HCT116 (cell line): ENCODE measurements at regions not wholly inside any gene's neighbourhood (a gene's known extent, or its start where the extent isn't known, plus 50 kb on each side); places are given as distances from the start of the nearest gene placed in this dataset.

Experiments used
- ATAC-seq: fragments of 200-7000 bp; cut with Tn5 transposase; 2 replicates; pipeline ENCODE4 v1.9.1; 2020; ENCODE audit warnings: mild to moderate bottlenecking, moderate library complexity
- BruUV-seq: library from RNA; stranded (reverse); fragments of 400-500 nt; replicated peaks from 2 replicates; lab custom pipeline; 2021; lab: Mats Ljungman, UMichigan
- CTCF ChIA-PET: fragments of 300-600 bp; sonication (Branson Sonifier 250); formaldehyde crosslinking; loops from one replicate; lab custom pipeline; 2021; ENCODE audit warnings: antibody characterized with exemption; lab: Charles Lee
- POLR2A ChIA-PET: fragments of 300-600, 350-600 bp; sonication (Branson Sonifier 250); formaldehyde crosslinking; loops from one replicate; lab custom pipeline; 2021; ENCODE audit warnings: antibody characterized with exemption; lab: Charles Lee
- RAD21 ChIA-PET, 2 experiments: fragments of 300-600 bp; sonication (Branson Sonifier 250); formaldehyde crosslinking; loops; one replicate each; lab custom pipeline; 2023; ENCODE audit warnings: low total read pairs in 2 of 2; ENCODE audit not compliant: uncharacterized antibody in 2 of 2, unreplicated experiment in 2 of 2, low non-redundant PET in 1 of 2; lab: Charles Lee
- DNase-seq: peaks from one replicate; pipeline ENCODE4 v3.0.0-alpha.2; 2010; ENCODE audit warnings: low read depth, low spot score
- H2AFZ ChIP-seq: fragments of 200-600 bp; shearing (Covaris generic), sonication (generic); 2 replicates; pipeline ENCODE4 v1.6.1; 2017; ENCODE audit warnings: low read depth, mixed run types, mixed read lengths, antibody characterized with exemption, low read length; ENCODE audit not compliant: poor library complexity, severe bottlenecking
- H3K27ac ChIP-seq: 2 replicates; pipeline ENCODE4 v1.5.1; 2012; ENCODE audit warnings: low read depth, low read length
- H3K27me3 ChIP-seq: fragments of 200-600 bp; sonication (generic); 2 replicates; pipeline ENCODE4 v1.6.1; 2016; ENCODE audit warnings: mixed run types, low read length, mixed read lengths; ENCODE audit not compliant: insufficient read depth
- H3K36me3 ChIP-seq, 2 experiments: fragments of 200-500 bp in 1 of 2; fragments of 200-600 bp in 1 of 2; sonication (Bioruptor generic) in 1 of 2; sonication (generic) in 1 of 2; 2 replicates each; pipeline versions ENCODE4 v1.5.1 to v1.6.1; 2014 to 2016; ENCODE audit warnings: low read length in 2 of 2, inconsistent platforms in 1 of 2, mixed read lengths in 1 of 2, mixed run types in 1 of 2; ENCODE audit not compliant: insufficient read depth in 2 of 2, control insufficient read depth in 1 of 2
- H3K4me1 ChIP-seq, 2 experiments: fragments of 200-600 bp in 1 of 2; sonication (generic) in 1 of 2; 2 replicates each; pipeline versions ENCODE4 v1.5.1 to v1.6.1; 2012 to 2017; ENCODE audit warnings: low read length in 2 of 2, inconsistent platforms in 1 of 2, mild to moderate bottlenecking in 1 of 2, mixed read lengths in 1 of 2, mixed run types in 1 of 2, moderate library complexity in 1 of 2; ENCODE audit not compliant: insufficient read depth in 2 of 2, control insufficient read depth in 1 of 2
- H3K4me2 ChIP-seq: fragments of 200-600 bp; sonication (generic); 2 replicates; pipeline ENCODE4 v1.6.1; 2017; ENCODE audit warnings: mixed run types, low read length, mixed read lengths
- H3K4me3 ChIP-seq, 2 experiments: fragments of 200-600 bp in 1 of 2; sonication (generic) in 1 of 2; replicated peaks in 1 of 2; 2 replicates each; pipeline ENCODE4 v1.5.1; 2011 to 2016; ENCODE audit warnings: low read length in 2 of 2, control low read depth in 1 of 2, low read depth in 1 of 2, mild to moderate bottlenecking in 1 of 2, mixed read lengths in 1 of 2, mixed run types in 1 of 2
- H3K79me2 ChIP-seq: fragments of 200-600 bp; sonication (generic); 2 replicates; pipeline ENCODE4 v1.6.1; 2017; ENCODE audit warnings: mild to moderate bottlenecking, mixed run types, low read length, moderate library complexity, mixed read lengths; ENCODE audit not compliant: insufficient read depth
- H3K9ac ChIP-seq: fragments of 200-600 bp; sonication (generic); 2 replicates; pipeline ENCODE4 v1.6.1; 2016; ENCODE audit warnings: low read length, mixed read lengths
- H3K9me2 ChIP-seq: fragments of 200-600 bp; sonication (generic), shearing (Covaris generic); 2 replicates; pipeline ENCODE4 v1.6.1; 2017; ENCODE audit warnings: mixed run types, mild to moderate bottlenecking, moderate library complexity; ENCODE audit not compliant: insufficient read depth
- H3K9me3 ChIP-seq, 2 experiments: fragments of 200-500 bp in 1 of 2; fragments of 200-600 bp in 1 of 2; sonication (Bioruptor generic) in 1 of 2; sonication (generic) in 1 of 2; 2 replicates each; pipeline ENCODE4 v1.6.1; 2014 to 2017; ENCODE audit warnings: low read length in 2 of 2, mixed read lengths in 2 of 2, inconsistent platforms in 1 of 2, low read depth in 1 of 2, mild to moderate bottlenecking in 1 of 2, mixed run types in 1 of 2, moderate library complexity in 1 of 2; ENCODE audit not compliant: control insufficient read depth in 1 of 2, insufficient read depth in 1 of 2
- H4K20me1 ChIP-seq: fragments of 200-600 bp; sonication (generic), shearing (Covaris generic); 2 replicates; pipeline ENCODE4 v1.6.1; 2017; ENCODE audit warnings: mixed run types, mild to moderate bottlenecking, moderate library complexity; ENCODE audit not compliant: insufficient read depth
- ATF3 ChIP-seq: IDR thresholded peaks from 2 replicates; pipeline ENCODE4 v1.6.1; 2012
- CBX3 ChIP-seq: IDR thresholded peaks from 2 replicates; pipeline ENCODE4 v1.6.1; 2012; ENCODE audit warnings: low read depth
- EGR1 ChIP-seq: IDR thresholded peaks from 2 replicates; pipeline ENCODE4 v1.6.1; 2012; ENCODE audit warnings: low read depth
- EZH2phosphoT487 ChIP-seq: fragments of 200-600 bp; IDR thresholded peaks from 2 replicates; pipeline ENCODE4 v1.6.1; 2018; ENCODE audit warnings: antibody characterized with exemption, borderline replicate concordance
- FOSL1 ChIP-seq: IDR thresholded peaks from 2 replicates; pipeline ENCODE4 v1.6.1; 2012; ENCODE audit warnings: low read depth
- POLR2AphosphoS5 ChIP-seq: IDR thresholded peaks from 2 replicates; pipeline ENCODE4 v1.6.1; 2011; ENCODE audit warnings: mild to moderate bottlenecking, low read depth, low read length, moderate library complexity
- REST ChIP-seq: IDR thresholded peaks from 2 replicates; pipeline ENCODE4 v1.6.1; 2012; ENCODE audit warnings: low read depth
- SIN3A ChIP-seq: IDR thresholded peaks from 2 replicates; pipeline ENCODE4 v1.6.1; 2012; ENCODE audit warnings: low read depth
- TCF7L2 ChIP-seq: IDR thresholded peaks from 2 replicates; pipeline ENCODE4 v1.7.0; 2011; ENCODE audit warnings: borderline replicate concordance, inconsistent platforms; ENCODE audit not compliant: insufficient read depth, insufficient read length; ENCODE audit errors: extremely low read depth
- ZNF274 ChIP-seq: fragments of 200-500 bp; sonication (Bioruptor generic); IDR thresholded peaks from 2 replicates; pipeline ENCODE4 v1.6.1; 2014; ENCODE audit warnings: mild to moderate bottlenecking, low read depth, low read length, inconsistent platforms
- intact Hi-C: fragments of 100-400 bp; cut with micrococcal nuclease; formaldehyde crosslinking; loops from 2 replicates; pipeline ENCODE4 v1.10.0; 2022

- ChIA-PET RAD21 (no interaction called here), POLR2A (no interaction called here), CTCF (no interaction called here)
- TF ChIP-seq FOSL1: no peak
- TF ChIP-seq CBX3: no peak
- no peak for TF ChIP-seq SIN3A
- no peak for TF ChIP-seq ATF3
- TF ChIP-seq TCF7L2: no peak
- TF ChIP-seq EGR1: no peak
- no peak for TF ChIP-seq REST
- no peak for TF ChIP-seq POLR2AphosphoS5
- TF ChIP-seq EZH2phosphoT487: no peak
- TF ChIP-seq ZNF274: no peak
- Histone ChIP-seq H3K27ac (no peak overlapping the region), H3K4me2 (no peak overlapping the region), H3K4me1 (no peaks in the 10 kb centered on the region), H3K27me3 (no peaks in the 10 kb centered on the region), H3K36me3 (no peaks in the 10 kb centered on the region), H3K79me2 (no peaks in the 10 kb centered on the region), H3K9me3 (no peaks in the 10 kb centered on the region), H3K9me2 (no peaks in the 10 kb centered on the region), H4K20me1 (no peaks in the 10 kb centered on the region), H3K4me3 (no peak overlapping the region), H2AFZ (no peak overlapping the region), H3K9ac (no peak overlapping the region)
- DNase-seq (no peak), ATAC-seq (no peak)
- no TSS peak for BruUV-seq
- intact Hi-C loops: no loop called here
Measured at GRCh38 chr6:25147223-25147622, 132.0 kb upstream of the CARMIL1 start.
